H7 (cell line): ENCODE measurements at regions not wholly inside any gene's neighbourhood (a gene's known extent, or its start where the extent isn't known, plus 50 kb on each side); places are given as distances from the start of the nearest gene placed in this dataset.
"Not testable (repeated sequence)": the region's sequence is repeated elsewhere in the genome, so short reads cannot be mapped to it uniquely, and the experiment has no call there.

Source experiments
- DNase-seq: peaks from one replicate; pipeline ENCODE4 v3.0.0; 2012
- H3K27me3 ChIP-seq: 2 replicates; pipeline ENCODE4 v1.6.0; 2011; ENCODE audit warnings: mild to moderate bottlenecking, low read length; ENCODE audit not compliant: control insufficient read depth, insufficient read depth
- H3K36me3 ChIP-seq: replicated peaks from 2 replicates; pipeline ENCODE4 v1.5.1; 2011; ENCODE audit warnings: low read length; ENCODE audit not compliant: control insufficient read depth, insufficient read depth
- H3K4me3 ChIP-seq: 2 replicates; pipeline ENCODE4 v1.5.1; 2011; ENCODE audit warnings: low read depth, mild to moderate bottlenecking, control low read depth, low read length, moderate library complexity; ENCODE audit not compliant: insufficient read depth

GRCh38 chr6:112597176-112597575, 250.0 kb downstream of the RFPL4B start:
- no peak for DNase-seq
- Histone ChIP-seq H3K4me3 (no peak overlapping the region), H3K36me3 (no peaks in the 10 kb centered on the region), H3K27me3 (no peaks in the 10 kb centered on the region)

GRCh38 chr6:112600168-112600567, 253.0 kb downstream of the RFPL4B start:
- Histone ChIP-seq H3K4me3 (no peak overlapping the region), H3K36me3 (no peaks in the 10 kb centered on the region), H3K27me3 (no peaks in the 10 kb centered on the region)
- no peak for DNase-seq

DNA sequence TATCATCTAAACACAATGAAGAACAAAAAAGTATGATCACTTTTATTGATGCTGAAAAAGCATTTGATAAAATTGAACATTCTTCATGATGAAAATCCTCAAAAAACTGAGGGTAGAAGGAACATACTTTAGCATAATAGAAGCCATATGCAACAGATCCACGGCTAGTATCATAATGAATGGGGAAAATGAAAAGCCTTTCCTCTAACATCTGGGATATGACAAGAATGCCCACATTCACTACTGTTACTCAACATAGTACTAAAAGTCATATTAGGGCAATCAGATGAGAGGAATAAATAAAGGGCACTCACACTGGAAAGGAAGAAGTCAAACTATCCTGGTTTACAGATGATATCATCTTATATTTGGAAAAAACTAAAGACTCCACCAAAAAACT, 256.6 kb downstream of the RFPL4B start:
- H3K36me3 ChIP-seq: no peaks in the 10 kb centered on the region
- DNase-seq: no peak

GRCh38 chr6:112606656-112607435, 259.7 kb downstream of the RFPL4B start:
- no peaks in the 10 kb centered on the region for H3K27me3 ChIP-seq
- DNase-seq: no peak
- no peak overlapping the region for H3K4me3 ChIP-seq
- H3K36me3 ChIP-seq: no peaks in the 10 kb centered on the region

More for the DNA sequence above, 256.6 kb downstream of the RFPL4B start:
- Histone ChIP-seq H3K27me3 (no peaks in the 10 kb centered on the region), H3K4me3 (no peak overlapping the region)

- H3K36me3 ChIP-seq, H3K27me3 ChIP-seq, DNase-seq, H3K4me3 ChIP-seq: not testable (repeated sequence)
Observed at GRCh38 chr6:112608925-112609324, 261.8 kb downstream of the RFPL4B start.

DNA sequence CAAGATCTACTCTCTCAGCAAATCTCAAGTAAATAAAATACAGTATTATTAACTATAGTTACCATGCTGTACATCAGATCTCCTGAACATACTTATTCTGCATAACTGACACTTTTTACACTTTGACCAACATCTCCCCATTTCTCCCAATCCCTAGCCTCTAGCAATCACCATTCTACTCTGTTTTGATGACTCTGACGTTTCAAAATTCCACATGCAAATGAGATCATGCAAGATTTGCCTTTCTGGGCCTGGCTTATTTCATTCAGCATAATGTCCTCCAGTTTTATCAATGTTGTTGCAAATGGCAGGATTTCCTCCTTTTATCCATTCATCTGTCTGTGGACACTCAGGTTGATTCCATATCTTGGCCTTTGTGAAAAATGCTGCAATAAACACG, 266.3 kb downstream of the RFPL4B start:
- no peaks in the 10 kb centered on the region for H3K27me3 ChIP-seq
- H3K4me3 ChIP-seq: no peak overlapping the region
- no peak for DNase-seq
- H3K36me3 ChIP-seq: no peaks in the 10 kb centered on the region

GRCh38 chr6:112618849-112619248, 271.7 kb downstream of the RFPL4B start:
- DNase-seq: peak; percentile 57
- H3K36me3 ChIP-seq: no peaks in the 10 kb centered on the region

GRCh38 chr6:112620812-112621569, 273.9 kb downstream of the RFPL4B start:
- Histone ChIP-seq H3K36me3 (no peaks in the 10 kb centered on the region), H3K4me3 (no peak overlapping the region), H3K27me3 (no peaks in the 10 kb centered on the region)
- DNase-seq: no peak

More at GRCh38 chr6:112618849-112619248, 271.7 kb downstream of the RFPL4B start:
- Histone ChIP-seq H3K27me3 (no peaks in the 10 kb centered on the region), H3K4me3 (no peak overlapping the region)

GRCh38 chr6:112622036-112622435, 274.9 kb downstream of the RFPL4B start:
- Histone ChIP-seq H3K27me3 (no peaks in the 10 kb centered on the region), H3K36me3 (no peaks in the 10 kb centered on the region), H3K4me3 (no peak overlapping the region)
- no peak for DNase-seq

GRCh38 chr6:112626468-112627082, 279.4 kb downstream of the RFPL4B start:
- no peaks in the 10 kb centered on the region for H3K27me3 ChIP-seq
- no peaks in the 10 kb centered on the region for H3K36me3 ChIP-seq
- no peak overlapping the region for H3K4me3 ChIP-seq
- no peak for DNase-seq

DNA sequence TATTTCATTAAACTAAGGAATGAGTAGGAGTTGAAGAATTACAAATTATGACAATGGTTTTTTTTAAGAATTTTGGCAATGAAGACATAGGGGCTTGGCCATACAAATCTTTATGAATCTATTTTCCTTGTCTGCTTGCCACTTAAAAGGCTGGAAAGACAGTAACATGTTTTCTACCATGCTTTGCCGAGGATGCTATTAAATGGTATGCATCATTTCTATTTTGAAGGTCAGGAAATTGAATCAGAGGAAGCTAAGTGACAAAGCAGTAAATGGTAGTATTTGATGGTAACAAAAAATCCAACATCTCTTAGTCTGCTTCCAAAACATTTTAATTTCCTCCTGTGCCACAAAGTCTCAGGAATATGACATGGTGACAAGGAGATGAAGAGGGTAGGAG, 287.2 kb downstream of the RFPL4B start:
- H3K4me3 ChIP-seq: no peak overlapping the region
- DNase-seq: no peak
- H3K27me3 ChIP-seq: no peaks in the 10 kb centered on the region
- no peaks in the 10 kb centered on the region for H3K36me3 ChIP-seq

- DNase-seq: no peak
- no peaks in the 10 kb centered on the region for H3K36me3 ChIP-seq
- H3K4me3 ChIP-seq: no peak overlapping the region
- no peaks in the 10 kb centered on the region for H3K27me3 ChIP-seq
Observed at GRCh38 chr6:112636650-112637262, 289.6 kb downstream of the RFPL4B start.

- Histone ChIP-seq H3K4me3 (no peak overlapping the region), H3K27me3 (no peaks in the 10 kb centered on the region), H3K36me3 (no peaks in the 10 kb centered on the region)
- no peak for DNase-seq
Observed at GRCh38 chr6:112639391-112639831, 292.3 kb downstream of the RFPL4B start.

DNA sequence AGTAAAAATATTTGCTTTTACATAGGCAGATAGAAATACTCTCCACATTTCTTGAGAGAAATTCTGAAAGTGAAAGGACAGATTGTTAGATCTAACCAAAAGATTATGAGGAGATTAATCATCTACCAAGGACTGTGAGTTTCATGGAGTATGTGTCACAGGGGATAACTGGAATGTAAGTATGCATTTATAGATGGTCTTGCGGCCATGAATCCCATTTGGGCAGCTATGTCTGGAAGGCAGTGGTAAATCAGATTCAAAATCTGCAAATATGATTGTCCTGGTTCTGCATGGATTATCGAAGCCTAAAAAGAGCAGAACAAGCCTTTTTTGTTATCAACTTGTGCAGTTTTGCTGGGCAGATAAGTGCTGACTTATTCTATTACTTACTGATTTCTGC, 293.8 kb downstream of the RFPL4B start:
- no peaks in the 10 kb centered on the region for H3K36me3 ChIP-seq
- no peak overlapping the region for H3K4me3 ChIP-seq
- H3K27me3 ChIP-seq: no peaks in the 10 kb centered on the region
- DNase-seq: no peak
